ENCODE measurements at regions not wholly inside any gene's neighbourhood (a gene's known extent, or its start where the extent isn't known, plus 50 kb on each side); places are given as distances from the start of the nearest gene placed in this dataset.

DNA sequence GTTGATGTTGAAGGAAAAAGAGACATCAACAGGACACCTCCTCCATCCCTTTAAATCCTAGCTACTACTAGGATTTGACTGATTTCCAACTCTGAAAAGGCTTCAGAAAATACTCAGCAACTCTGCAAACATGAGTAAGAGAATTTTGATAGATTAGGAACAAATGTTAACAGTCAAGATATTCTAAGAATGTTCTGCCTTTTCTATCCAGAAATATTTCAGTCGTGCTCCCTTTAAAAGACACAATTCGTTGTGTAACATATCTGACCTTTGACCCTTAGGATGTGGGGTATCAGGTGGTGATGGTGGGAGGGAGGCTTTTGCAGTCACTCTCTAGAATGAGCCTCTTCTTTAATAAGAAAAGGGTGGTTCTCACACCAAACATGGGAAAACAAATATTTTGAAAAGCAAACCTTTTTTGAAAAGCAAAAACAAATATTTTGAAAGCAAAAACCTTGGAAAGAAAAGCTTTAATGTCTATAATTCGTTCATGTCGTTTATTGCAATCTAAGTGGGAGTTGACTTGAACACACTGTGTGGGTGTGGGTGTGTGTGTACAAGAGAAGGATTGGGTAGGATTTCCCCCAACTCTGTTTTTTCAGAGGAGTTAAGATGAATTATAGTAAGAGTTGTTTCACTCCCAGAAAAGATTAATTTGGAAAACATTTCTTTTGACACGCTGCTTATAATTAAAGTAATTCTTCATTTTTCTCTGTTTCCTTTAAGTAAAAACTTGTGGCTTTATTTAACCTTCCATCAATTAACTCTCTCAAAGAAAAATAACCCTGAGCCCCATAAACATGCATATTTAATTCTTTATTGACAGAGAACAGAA lies 152.8 kb downstream of the TMEM167A start:
- Mint-ChIP-seq H3K36me3 (ENCODE audit: low read depth) (no peaks in the 10 kb centered on the region), H3K9me3 (no peaks in the 10 kb centered on the region), H3K27ac (no peak overlapping the region), H3K4me3 (no peak overlapping the region), H3K4me1 (ENCODE audit: low read depth) (peaks cover 3% of the 10 kb centered on the region), H3K27me3 (no peaks in the 10 kb centered on the region)
- DNase-seq, result no peak

DNA sequence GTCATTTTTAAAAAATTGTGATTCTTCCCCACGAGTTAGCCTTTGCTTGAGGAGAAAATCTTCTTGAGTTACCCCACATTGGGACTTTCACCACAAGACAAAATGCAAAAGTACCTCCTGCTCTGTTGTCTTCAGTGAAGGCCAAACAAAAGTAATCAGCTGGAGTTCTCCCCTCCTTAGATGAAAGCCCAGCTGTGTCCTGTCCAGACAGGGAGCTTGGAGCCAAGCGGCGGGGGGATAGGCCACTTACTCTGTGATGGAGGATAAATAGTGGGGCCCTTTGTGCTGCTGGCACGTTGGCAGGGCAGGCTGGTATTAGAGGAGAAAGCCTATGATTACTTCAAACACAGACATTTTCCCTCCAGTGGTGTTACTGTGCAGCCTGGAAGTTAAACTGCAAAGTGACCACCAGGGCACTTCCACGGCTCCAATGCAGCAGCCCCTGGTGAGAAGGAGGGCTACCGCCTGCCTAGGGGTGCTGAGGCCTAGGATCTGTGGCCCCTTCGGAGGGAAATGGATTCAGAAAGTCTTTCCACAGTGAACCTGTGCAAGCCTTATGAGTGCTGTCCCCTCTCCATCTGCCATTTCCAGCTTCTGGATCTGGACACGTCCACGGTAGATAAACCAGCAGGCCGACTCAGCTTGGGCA lies 155.0 kb downstream of the TMEM167A start:
- Mint-ChIP-seq H3K27me3 (no peaks in the 10 kb centered on the region), H3K9me3 (no peaks in the 10 kb centered on the region), H3K4me1 (ENCODE audit: low read depth) (peaks cover 3% of the 10 kb centered on the region), H3K36me3 (ENCODE audit: low read depth) (no peaks in the 10 kb centered on the region), H3K4me3 (no peak overlapping the region), H3K27ac (no peak overlapping the region)
- no peak for DNase-seq

DNA sequence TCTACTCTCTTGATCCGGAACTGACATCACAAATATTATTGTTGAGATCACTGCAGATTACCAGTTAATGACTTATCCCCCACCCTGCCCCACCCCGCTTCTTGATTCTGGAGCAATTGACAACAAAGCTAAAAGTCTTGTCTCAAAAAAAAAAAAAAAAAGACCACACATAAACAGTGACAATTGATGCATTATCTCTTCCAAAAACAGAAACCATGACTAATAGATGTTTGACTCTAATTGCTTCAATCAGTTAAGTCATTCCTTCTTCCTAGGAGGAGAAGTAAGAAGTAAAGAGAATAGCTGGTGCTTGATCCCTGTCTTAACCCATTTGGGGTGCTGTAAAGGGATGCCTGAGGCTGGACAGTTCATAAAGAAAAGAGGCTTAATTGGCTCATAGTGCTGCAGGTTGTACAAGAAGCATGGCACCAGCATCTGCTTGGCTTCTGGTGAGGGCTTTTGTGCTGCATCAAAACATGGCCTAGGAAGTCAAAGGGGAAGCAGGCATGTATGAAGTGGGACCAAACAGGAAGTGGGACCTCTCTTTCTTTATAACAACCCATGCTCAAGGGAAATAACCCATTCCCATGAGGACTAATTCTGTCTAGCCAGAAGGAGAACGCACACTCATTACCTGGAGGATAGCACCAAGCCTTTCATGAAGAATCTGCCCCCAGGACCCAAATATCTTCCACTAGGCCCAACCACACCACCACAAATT lies 158.7 kb downstream of the TMEM167A start:
- Mint-ChIP-seq H3K4me1 (ENCODE audit: low read depth) (no peaks in the 10 kb centered on the region), H3K4me3 (no peak overlapping the region), H3K27me3 (no peaks in the 10 kb centered on the region), H3K27ac (no peak overlapping the region), H3K36me3 (ENCODE audit: low read depth) (no peaks in the 10 kb centered on the region), H3K9me3 (peaks cover 21% of the 10 kb centered on the region)
- DNase-seq, result no peak

DNA sequence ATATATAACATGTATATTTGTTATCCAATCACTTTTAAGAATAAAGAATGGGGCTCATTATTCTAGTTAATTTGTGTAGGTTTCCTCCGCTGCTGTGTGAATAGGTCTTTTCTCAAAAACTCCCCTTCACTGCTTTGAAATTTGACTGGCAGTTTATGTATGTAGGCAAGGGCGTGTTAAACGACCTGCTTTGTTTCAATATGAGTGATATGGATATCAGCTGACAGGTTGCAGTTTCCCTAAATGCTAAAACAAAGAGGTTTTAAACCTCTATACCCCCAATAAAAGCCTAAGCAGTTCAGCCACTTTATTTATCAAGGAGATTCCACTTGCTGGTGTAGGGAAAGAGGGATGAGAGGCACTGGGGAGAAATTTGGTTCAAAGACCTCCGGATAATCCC lies 159.6 kb downstream of the TMEM167A start:
- Mint-ChIP-seq H3K4me1 (ENCODE audit: low read depth) (no peaks in the 10 kb centered on the region), H3K4me3 (no peak overlapping the region)

DNA sequence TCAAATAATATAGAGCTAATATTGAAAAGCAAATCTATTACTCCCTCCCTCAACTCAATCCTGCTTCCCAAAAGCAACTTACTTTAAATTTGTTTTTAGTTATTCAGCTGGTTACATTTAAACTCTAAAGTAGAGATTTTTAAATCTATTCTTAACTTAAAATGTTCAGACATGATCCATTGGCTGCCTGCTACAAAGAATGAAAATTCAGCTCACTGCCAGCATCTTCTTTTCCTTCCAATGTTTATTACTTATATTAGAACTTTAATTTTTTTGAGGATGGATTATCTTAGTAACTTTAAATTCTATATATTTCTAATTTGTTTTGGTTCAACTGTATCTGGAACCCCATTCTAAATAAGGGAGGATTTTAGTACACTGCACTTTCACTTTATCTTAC lies 163.2 kb downstream of the TMEM167A start:
- no peak overlapping the region for H3K27ac Mint-ChIP-seq

More for the DNA sequence above, 159.6 kb downstream of the TMEM167A start:
- Mint-ChIP-seq H3K9me3 (peaks cover 21% of the 10 kb centered on the region), H3K36me3 (ENCODE audit: low read depth) (no peaks in the 10 kb centered on the region), H3K27me3 (peaks cover 3% of the 10 kb centered on the region), H3K27ac (no peak overlapping the region)
- no peak for DNase-seq

DNA sequence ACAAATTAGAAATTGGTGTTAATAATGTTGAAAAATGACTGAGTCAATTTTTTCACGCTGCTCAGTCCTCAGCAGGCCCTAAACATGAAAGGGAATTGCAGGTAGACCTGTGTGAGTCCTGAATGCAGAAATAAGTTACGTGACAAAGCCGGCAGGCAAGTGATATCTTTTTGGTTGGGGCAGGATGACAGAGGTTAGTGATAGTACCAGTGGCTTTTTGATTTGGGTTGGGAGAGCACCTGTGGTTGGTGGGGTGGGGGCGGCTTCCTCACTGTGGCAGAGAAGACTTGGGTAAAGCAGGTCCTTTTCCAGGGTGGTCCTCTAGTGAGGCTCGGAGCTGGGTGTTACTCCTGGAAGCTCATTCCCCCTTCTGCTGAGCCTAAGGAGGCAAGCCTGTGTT lies 164.7 kb downstream of the TMEM167A start:
- Mint-ChIP-seq H3K9me3 (peaks cover 21% of the 10 kb centered on the region), H3K4me1 (ENCODE audit: low read depth) (peaks cover 8% of the 10 kb centered on the region), H3K4me3 (no peak overlapping the region), H3K27ac (no peak overlapping the region), H3K36me3 (ENCODE audit: low read depth) (no peaks in the 10 kb centered on the region), H3K27me3 (peaks cover 21% of the 10 kb centered on the region)
- DNase-seq, result no peak

More for the DNA sequence above, 163.2 kb downstream of the TMEM167A start:
- Mint-ChIP-seq H3K27me3 (peaks cover 19% of the 10 kb centered on the region), H3K4me3 (no peak overlapping the region), H3K4me1 (ENCODE audit: low read depth) (peaks cover 8% of the 10 kb centered on the region), H3K36me3 (ENCODE audit: low read depth) (no peaks in the 10 kb centered on the region), H3K9me3 (peaks cover 21% of the 10 kb centered on the region)
- DNase-seq, result no peak

DNA sequence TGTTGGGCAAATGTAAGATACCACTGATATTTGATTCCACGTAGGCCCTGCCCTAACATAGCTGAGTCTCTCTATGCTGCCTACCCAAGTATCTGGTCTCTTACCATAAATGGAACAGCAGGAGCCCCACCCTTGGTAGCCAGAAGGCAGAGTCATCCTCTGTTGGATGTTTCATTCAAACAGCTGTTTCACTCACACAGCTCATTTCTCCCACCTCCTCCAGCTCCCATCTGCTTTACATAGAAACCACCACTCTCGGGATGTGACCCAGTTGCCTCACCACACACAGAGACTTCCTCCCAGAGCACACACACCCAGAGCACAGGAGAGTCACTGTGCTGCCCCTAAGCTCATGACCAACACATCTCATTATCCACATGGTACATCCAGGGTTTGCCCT lies 165.3 kb downstream of the TMEM167A start:
- H3K27ac Mint-ChIP-seq, result no peak overlapping the region
- H3K9me3 Mint-ChIP-seq, result peaks cover 20% of the 10 kb centered on the region
- peaks cover 21% of the 10 kb centered on the region for H3K27me3 Mint-ChIP-seq
- no peaks in the 10 kb centered on the region for H3K36me3 Mint-ChIP-seq (ENCODE audit: low read depth)
- no peak for DNase-seq
- peaks cover 8% of the 10 kb centered on the region for H3K4me1 Mint-ChIP-seq (ENCODE audit: low read depth)
- no peak overlapping the region for H3K4me3 Mint-ChIP-seq

DNA sequence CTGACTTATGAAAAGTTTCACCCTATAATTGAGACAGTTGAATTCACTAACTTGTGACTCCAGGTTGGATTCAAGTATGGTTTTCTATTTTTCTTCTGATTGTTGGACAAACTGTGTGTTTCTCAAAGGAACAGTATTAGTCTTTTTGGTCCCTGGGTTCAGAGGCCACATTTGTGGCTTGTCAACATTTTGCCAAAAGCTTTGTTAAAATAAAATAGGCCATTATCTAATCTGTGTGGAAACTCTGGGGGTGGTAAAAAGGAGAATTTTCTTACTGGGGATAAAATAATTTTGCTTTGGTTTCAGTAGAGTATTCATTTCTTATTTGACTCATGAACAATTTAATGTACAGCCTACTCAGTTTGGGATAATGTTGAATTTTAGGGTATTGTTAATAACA lies 166.3 kb downstream of the TMEM167A start:
- H3K4me3 Mint-ChIP-seq, result no peak overlapping the region

DNA sequence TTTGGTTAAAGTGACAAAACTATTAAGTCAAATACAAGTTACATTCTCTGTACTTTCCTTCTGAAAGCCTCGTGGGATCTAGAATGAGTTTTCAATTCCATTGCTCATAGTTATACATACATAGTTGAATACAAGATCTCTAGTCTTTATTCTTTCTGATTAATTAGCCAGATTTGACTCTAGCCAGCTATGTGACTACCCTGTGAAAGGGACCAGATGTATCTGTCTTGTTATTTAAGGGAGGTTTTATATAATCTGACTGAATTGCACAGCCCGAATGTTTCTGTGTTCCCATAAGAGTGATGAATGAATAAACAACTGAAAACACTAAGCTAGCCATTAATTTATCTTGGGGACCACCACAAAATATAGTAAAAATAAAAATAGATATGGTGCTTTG lies 166.7 kb downstream of the TMEM167A start:
- no peak overlapping the region for H3K4me3 Mint-ChIP-seq
- no peak overlapping the region for H3K27ac Mint-ChIP-seq
- H3K36me3 Mint-ChIP-seq (ENCODE audit: low read depth), result no peaks in the 10 kb centered on the region
- peaks cover 11% of the 10 kb centered on the region for H3K9me3 Mint-ChIP-seq
- no peak for DNase-seq
- H3K27me3 Mint-ChIP-seq, result peaks cover 21% of the 10 kb centered on the region
- peaks cover 8% of the 10 kb centered on the region for H3K4me1 Mint-ChIP-seq (ENCODE audit: low read depth)

More for the DNA sequence above, 166.3 kb downstream of the TMEM167A start:
- Mint-ChIP-seq H3K36me3 (ENCODE audit: low read depth) (no peaks in the 10 kb centered on the region), H3K4me1 (ENCODE audit: low read depth) (peaks cover 8% of the 10 kb centered on the region), H3K9me3 (peaks cover 15% of the 10 kb centered on the region), H3K27ac (no peak overlapping the region), H3K27me3 (peaks cover 21% of the 10 kb centered on the region)
- no peak for DNase-seq

DNA sequence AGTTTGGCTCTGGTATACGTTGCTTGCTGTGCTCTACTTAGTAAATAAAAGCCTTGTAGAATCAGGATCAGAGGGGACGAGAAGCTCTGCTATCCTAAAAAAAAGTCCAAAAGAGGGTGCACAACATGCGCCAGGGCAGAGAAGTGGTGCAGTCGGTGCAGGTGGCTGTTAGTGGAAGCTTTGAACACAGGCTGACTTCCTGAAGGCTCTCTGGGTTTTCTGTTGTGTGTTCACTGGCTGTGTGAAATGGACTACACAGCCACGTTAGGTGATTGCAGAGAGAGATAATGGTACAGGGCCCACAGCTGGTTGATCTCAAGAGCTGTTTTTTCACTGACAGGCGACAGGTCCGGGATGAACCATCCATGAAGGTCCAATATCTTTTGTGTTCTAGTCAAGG lies 167.4 kb downstream of the TMEM167A start:
- Mint-ChIP-seq H3K9me3 (peaks cover 4% of the 10 kb centered on the region), H3K36me3 (ENCODE audit: low read depth) (no peaks in the 10 kb centered on the region), H3K27ac (no peak overlapping the region), H3K27me3 (peaks cover 21% of the 10 kb centered on the region), H3K4me3 (no peak overlapping the region), H3K4me1 (ENCODE audit: low read depth) (peaks cover 8% of the 10 kb centered on the region)
- DNase-seq, result no peak

DNA sequence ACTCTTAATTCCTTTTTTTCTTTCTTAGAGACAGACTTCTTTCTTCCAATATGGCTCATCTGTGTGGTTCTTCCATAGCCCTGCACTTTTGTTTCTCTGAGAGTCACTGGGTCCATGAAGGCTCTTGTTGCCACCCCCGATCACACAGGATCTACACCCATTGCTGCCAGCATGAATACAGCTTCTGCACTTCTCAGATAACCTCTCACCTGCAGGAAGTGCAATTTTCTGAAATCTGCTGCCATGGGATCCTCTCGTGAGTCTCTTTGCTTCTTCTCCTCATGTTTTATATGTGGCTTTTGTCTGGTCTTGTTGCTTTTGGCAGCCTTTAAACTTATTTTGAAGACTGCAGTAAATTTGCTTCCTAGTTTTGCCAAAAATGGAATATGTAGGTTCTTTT lies 171.2 kb downstream of the TMEM167A start:
- H3K27me3 Mint-ChIP-seq, result peaks cover 18% of the 10 kb centered on the region
- no peak overlapping the region for H3K4me3 Mint-ChIP-seq
- no peaks in the 10 kb centered on the region for H3K36me3 Mint-ChIP-seq (ENCODE audit: low read depth)
- peaks cover 2% of the 10 kb centered on the region for H3K4me1 Mint-ChIP-seq (ENCODE audit: low read depth)
- H3K9me3 Mint-ChIP-seq, result peaks cover 11% of the 10 kb centered on the region
- DNase-seq, result no peak
- no peak overlapping the region for H3K27ac Mint-ChIP-seq

DNA sequence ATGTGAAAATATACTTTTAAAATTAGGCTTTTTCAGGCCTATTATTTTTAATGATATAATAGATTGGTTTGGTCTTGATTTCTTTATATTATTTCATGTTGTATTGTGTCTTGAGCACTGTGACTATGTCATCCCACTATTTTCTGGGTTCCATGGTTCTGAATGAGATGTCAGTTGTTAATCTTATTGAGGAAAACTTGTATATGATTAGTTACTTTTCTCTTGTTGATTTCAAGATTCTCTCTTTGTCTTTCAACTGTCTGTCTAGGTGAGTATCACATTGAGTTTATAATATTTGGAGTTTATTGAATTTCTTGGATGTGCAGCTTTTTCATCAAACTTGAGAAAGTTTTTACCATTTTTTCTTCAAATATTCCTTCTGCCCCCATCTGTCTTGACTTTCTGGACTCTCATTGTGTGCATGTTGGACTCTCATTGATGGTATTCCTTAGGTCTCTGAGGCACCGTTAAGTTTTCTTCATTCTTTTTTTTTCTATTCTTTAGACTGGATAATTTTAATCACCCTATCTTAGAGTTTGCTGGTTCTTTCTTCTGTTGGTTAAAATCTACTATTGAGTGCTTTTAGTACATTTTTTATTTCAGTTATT lies 175.8 kb downstream of the TMEM167A start:
- Mint-ChIP-seq H3K4me3 (no peak overlapping the region), H3K27ac (no peak overlapping the region), H3K4me1 (ENCODE audit: low read depth) (no peaks in the 10 kb centered on the region), H3K36me3 (ENCODE audit: low read depth) (no peaks in the 10 kb centered on the region), H3K27me3 (no peaks in the 10 kb centered on the region), H3K9me3 (peaks cover 20% of the 10 kb centered on the region)
- no peak for DNase-seq

DNA sequence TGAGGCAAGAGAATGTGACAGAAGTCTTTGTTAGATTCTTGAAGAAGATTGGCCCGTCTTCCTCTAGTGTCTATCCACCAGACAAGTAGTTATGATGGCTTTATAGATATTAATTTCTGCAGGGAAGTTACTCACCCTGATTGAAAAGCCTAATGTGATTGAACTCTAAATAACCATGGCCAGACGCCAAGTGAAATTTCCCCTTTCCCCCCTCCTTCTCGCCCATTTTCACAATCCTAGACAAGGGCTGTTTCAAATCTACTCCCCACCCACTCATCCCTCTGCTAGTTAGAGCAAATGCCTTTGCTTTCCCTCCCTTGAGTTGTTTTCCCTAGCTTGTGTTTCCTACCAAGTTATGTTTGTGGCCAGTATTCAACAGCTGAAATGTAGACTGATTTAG lies 182.5 kb downstream of the TMEM167A start:
- DNase-seq, result no peak
- Mint-ChIP-seq H3K27me3 (no peaks in the 10 kb centered on the region), H3K36me3 (ENCODE audit: low read depth) (no peaks in the 10 kb centered on the region), H3K4me1 (ENCODE audit: low read depth) (peaks cover 2% of the 10 kb centered on the region), H3K9me3 (peaks cover 7% of the 10 kb centered on the region), H3K27ac (no peak overlapping the region), H3K4me3 (no peak overlapping the region)

DNA sequence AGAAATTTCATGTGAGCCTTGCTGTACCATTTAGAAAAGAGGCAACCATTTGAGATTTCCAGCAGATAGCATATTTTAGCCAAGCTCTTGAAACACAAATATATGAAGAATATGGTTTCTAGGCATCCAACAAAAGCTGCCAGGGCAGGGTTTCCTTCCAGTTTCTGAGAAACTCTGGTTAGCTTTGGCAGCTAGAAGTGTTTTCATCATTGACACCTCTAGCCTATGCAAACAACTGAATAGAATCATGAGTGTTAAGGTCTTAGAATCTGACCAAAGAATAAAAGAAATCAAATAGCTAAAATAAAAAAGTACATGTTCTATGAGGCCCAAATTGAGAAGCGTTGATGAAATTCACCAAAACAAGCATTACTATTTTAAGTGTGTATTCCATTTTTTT lies 188.1 kb downstream of the TMEM167A start:
- Mint-ChIP-seq H3K27ac (no peak overlapping the region), H3K27me3 (peaks cover 9% of the 10 kb centered on the region), H3K4me1 (ENCODE audit: low read depth) (peaks cover 13% of the 10 kb centered on the region), H3K9me3 (no peaks in the 10 kb centered on the region), H3K36me3 (ENCODE audit: low read depth) (no peaks in the 10 kb centered on the region), H3K4me3 (no peak overlapping the region)
- no peak for DNase-seq
